ENCODE measurements at regions not wholly inside any gene's neighbourhood (a gene's known extent, or its start where the extent isn't known, plus 50 kb on each side); places are given as distances from the start of the nearest gene placed in this dataset.
"Not testable (repeated sequence)": the region's sequence is repeated elsewhere in the genome, so short reads cannot be mapped to it uniquely, and the experiment has no call there.

- Histone ChIP-seq H3K79me2 (no peaks in the 10 kb centered on the region), H2AFZ (no peak overlapping the region), H3K27ac (no peak overlapping the region), H3K36me3 (ENCODE audit: control insufficient read depth, insufficient read depth, low read length) (no peaks in the 10 kb centered on the region), H3K4me2 (ENCODE audit: low read length) (no peak overlapping the region), H3K9me3 (ENCODE audit: control insufficient read depth, low read length) (no peaks in the 10 kb centered on the region), H3K4me1 (no peaks in the 10 kb centered on the region), H3K9ac (no peak overlapping the region), H3K4me3 (ENCODE audit: low read depth, low read length) (no peak overlapping the region), H3K27me3 (ENCODE audit: control insufficient read depth, insufficient read depth, low read length) (no peaks in the 10 kb centered on the region)
- TF ChIP-seq CTCF (IDR thresholded peaks at IDR 0.05): no peak
These were observed 892.0 kb upstream of the AUTS2 start for GRCh38 chr7:68706291-68706690.

GRCh38 chr7:68707159-68707558 is 891.1 kb upstream of the AUTS2 start:
- Histone ChIP-seq H3K27me3 (ENCODE audit: control insufficient read depth, insufficient read depth, low read length) (no peaks in the 10 kb centered on the region), H3K4me3 (ENCODE audit: low read depth, low read length) (no peak overlapping the region), H3K27ac (no peak overlapping the region), H3K9ac (no peak overlapping the region), H3K4me2 (ENCODE audit: low read length) (no peak overlapping the region), H3K36me3 (ENCODE audit: control insufficient read depth, insufficient read depth, low read length) (no peaks in the 10 kb centered on the region), H3K9me3 (ENCODE audit: control insufficient read depth, low read length) (no peaks in the 10 kb centered on the region), H2AFZ (no peak overlapping the region), H3K4me1 (no peaks in the 10 kb centered on the region), H3K79me2 (no peaks in the 10 kb centered on the region)
- no peak for TF ChIP-seq CTCF (IDR thresholded peaks at IDR 0.05)

GRCh38 chr7:68707958-68708357 is 890.3 kb upstream of the AUTS2 start:
- Histone ChIP-seq H3K4me2 (ENCODE audit: low read length) (no peak overlapping the region), H3K36me3 (ENCODE audit: control insufficient read depth, insufficient read depth, low read length) (no peaks in the 10 kb centered on the region), H3K9ac (no peak overlapping the region), H3K4me1 (no peaks in the 10 kb centered on the region), H3K27me3 (ENCODE audit: control insufficient read depth, insufficient read depth, low read length) (no peaks in the 10 kb centered on the region), H2AFZ (no peak overlapping the region), H3K27ac (no peak overlapping the region), H3K79me2 (no peaks in the 10 kb centered on the region), H3K4me3 (ENCODE audit: low read depth, low read length) (no peak overlapping the region), H3K9me3 (ENCODE audit: control insufficient read depth, low read length) (no peaks in the 10 kb centered on the region)
- no peak for TF ChIP-seq CTCF (IDR thresholded peaks at IDR 0.05)

GRCh38 chr7:68712956-68713495 is 885.2 kb upstream of the AUTS2 start:
- H3K9ac ChIP-seq: no peak overlapping the region
- H3K27ac ChIP-seq: no peak overlapping the region
- no peaks in the 10 kb centered on the region for H3K79me2 ChIP-seq
- H3K27me3 ChIP-seq (ENCODE audit: control insufficient read depth, insufficient read depth, low read length): no peaks in the 10 kb centered on the region
- H3K4me3 ChIP-seq (ENCODE audit: low read depth, low read length): no peak overlapping the region
- no peaks in the 10 kb centered on the region for H3K36me3 ChIP-seq (ENCODE audit: control insufficient read depth, insufficient read depth, low read length)
- TF ChIP-seq CTCF (IDR thresholded peaks at IDR 0.05): no peak
- H3K9me3 ChIP-seq (ENCODE audit: control insufficient read depth, low read length): no peaks in the 10 kb centered on the region
- H3K4me2 ChIP-seq (ENCODE audit: low read length): no peak overlapping the region
- no peak overlapping the region for H2AFZ ChIP-seq
- no peaks in the 10 kb centered on the region for H3K4me1 ChIP-seq

GRCh38 chr7:68714135-68714534 is 884.1 kb upstream of the AUTS2 start:
- H3K79me2 ChIP-seq; H3K4me2 ChIP-seq (ENCODE audit: low read length): not testable (repeated sequence)

More at GRCh38 chr7:68714135-68714534, 884.1 kb upstream of the AUTS2 start:
- not testable (repeated sequence) for H3K9me3 ChIP-seq (ENCODE audit: control insufficient read depth, low read length); H3K4me3 ChIP-seq (ENCODE audit: low read depth, low read length); H3K9ac ChIP-seq; H3K36me3 ChIP-seq (ENCODE audit: control insufficient read depth, insufficient read depth, low read length); H3K27me3 ChIP-seq (ENCODE audit: control insufficient read depth, insufficient read depth, low read length); H3K4me1 ChIP-seq; H2AFZ ChIP-seq; H3K27ac ChIP-seq
